ENCODE measurements at regions not wholly inside any gene's neighbourhood (a gene's known extent, or its start where the extent isn't known, plus 50 kb on each side); places are given as distances from the start of the nearest gene placed in this dataset.

DNA sequence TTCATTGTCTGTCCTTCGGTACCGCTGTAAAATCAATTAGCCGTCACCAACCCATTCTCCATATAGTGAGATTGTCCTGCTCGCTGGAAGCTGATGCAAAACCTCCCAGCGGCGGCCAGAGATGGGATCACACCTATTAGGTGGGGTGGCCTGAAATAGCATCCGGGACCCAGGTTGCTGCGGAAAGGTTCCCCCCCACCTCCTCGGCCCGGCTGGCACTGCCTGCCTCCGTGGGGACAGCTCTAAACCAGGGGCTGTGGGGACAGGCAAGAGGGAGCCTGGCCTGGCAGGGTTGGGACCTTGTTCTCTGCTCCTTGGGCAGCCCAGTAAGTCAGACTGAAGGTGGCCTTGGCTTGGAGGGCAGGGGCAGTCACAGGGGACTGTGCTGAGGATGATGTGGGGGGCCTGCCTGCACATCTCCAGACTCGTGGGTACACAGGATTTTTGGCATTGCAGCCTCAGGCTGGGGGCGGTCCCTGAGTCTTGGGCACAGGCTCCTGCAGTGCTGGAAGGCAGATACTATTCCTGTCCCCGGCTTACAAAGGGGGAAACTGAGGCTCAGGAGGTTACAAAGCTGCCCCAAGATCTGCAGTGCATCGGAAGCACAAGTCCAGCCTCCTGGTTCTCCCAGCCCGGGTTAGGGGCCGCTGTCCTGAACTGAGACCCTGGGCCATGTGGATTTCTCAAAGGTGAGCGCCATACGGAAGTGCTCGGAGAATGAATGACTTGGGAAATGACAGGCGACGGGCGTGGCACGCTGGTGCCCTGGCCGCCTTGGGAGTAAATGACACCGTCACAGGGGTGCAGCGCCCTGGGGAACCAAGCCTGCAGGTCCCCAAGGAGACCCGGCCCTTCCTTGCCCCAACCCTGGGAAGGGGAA, 65.6 kb downstream of the UNCX start:
- TF ChIP-seq CTCF (IDR thresholded peaks at IDR 0.05): no peak
- TF ChIP-seq POLR2AphosphoS5 (IDR thresholded peaks at IDR 0.05; ENCODE audit: insufficient read depth in 1 of 2, low read depth in 1 of 2): no peak
- TF ChIP-seq POLR2A (IDR thresholded peaks at IDR 0.05): no peak
- peaks cover 10% of the 10 kb centered on the region for H3K4me1 ChIP-seq
- no peak overlapping the region for H3K27ac ChIP-seq
- H3K4me3 ChIP-seq: no peak overlapping the region
- H3K27me3 ChIP-seq: peaks cover 4% of the 10 kb centered on the region
- H3K36me3 ChIP-seq: no peaks in the 10 kb centered on the region
- no peaks in the 10 kb centered on the region for H3K9me3 ChIP-seq
- no peak for DNase-seq (ENCODE audit: extremely low spot score in 2 of 2)
- intact Hi-C loops (cut with DNase I): no loop called here

GRCh38 chr7:1298931-1299885, 66.5 kb downstream of the UNCX start:
- Histone ChIP-seq H3K36me3 (no peaks in the 10 kb centered on the region), H3K4me1 (peaks cover 10% of the 10 kb centered on the region), H3K9me3 (no peaks in the 10 kb centered on the region), H3K27ac (no peak overlapping the region), H3K27me3 (peaks cover 4% of the 10 kb centered on the region), H3K4me3 (no peak overlapping the region)
- TF ChIP-seq CTCF (IDR thresholded peaks at IDR 0.05): no peak
- no peak for TF ChIP-seq POLR2A (IDR thresholded peaks at IDR 0.05)
- no peak for TF ChIP-seq POLR2AphosphoS5 (IDR thresholded peaks at IDR 0.05; ENCODE audit: insufficient read depth in 1 of 2, low read depth in 1 of 2)
- intact Hi-C loops (cut with DNase I): no loop called here
- no peak for DNase-seq (ENCODE audit: extremely low spot score in 2 of 2)

GRCh38 chr7:1300206-1300605, 67.5 kb downstream of the UNCX start:
- no peak overlapping the region for H3K4me3 ChIP-seq
- peaks cover 10% of the 10 kb centered on the region for H3K4me1 ChIP-seq
- TF ChIP-seq CTCF (IDR thresholded peaks at IDR 0.05): no peak
- TF ChIP-seq POLR2A (IDR thresholded peaks at IDR 0.05): no peak
- no peak for TF ChIP-seq POLR2AphosphoS5 (IDR thresholded peaks at IDR 0.05; ENCODE audit: insufficient read depth in 1 of 2, low read depth in 1 of 2)
- no peaks in the 10 kb centered on the region for H3K36me3 ChIP-seq
- peaks cover 4% of the 10 kb centered on the region for H3K27me3 ChIP-seq
- no peak for DNase-seq (ENCODE audit: extremely low spot score in 2 of 2)
- intact Hi-C loops (cut with DNase I): no loop called here
- H3K9me3 ChIP-seq: no peaks in the 10 kb centered on the region
- H3K27ac ChIP-seq: no peak overlapping the region

DNA sequence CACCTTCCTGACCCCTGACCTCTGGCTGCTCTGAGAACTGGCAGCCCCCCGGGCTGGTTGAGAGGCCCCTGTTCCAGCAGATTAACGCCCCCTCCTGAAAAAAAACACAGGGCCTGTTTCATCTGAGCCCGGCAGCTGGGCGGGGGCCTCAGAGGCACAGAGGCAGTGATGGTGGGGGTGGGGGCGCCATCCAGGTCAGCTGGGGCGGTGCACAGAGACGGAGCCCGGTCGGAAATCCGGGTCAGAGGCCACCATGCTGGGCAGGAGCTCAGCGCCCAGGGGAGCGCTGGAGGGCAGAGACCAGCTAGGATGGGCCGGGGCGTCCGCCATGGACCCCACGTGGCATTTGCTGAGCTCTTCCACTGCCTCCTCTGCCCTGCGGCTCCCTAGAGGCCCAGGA, 68.0 kb downstream of the UNCX start:
- TF ChIP-seq CTCF (IDR thresholded peaks at IDR 0.05) (no peak), POLR2A (IDR thresholded peaks at IDR 0.05) (no peak), POLR2AphosphoS5 (IDR thresholded peaks at IDR 0.05; ENCODE audit: insufficient read depth in 1 of 2, low read depth in 1 of 2) (no peak)
- Histone ChIP-seq H3K9me3 (no peaks in the 10 kb centered on the region), H3K4me3 (no peak overlapping the region), H3K27ac (no peak overlapping the region), H3K4me1 (peaks cover 10% of the 10 kb centered on the region), H3K27me3 (peaks cover 4% of the 10 kb centered on the region), H3K36me3 (no peaks in the 10 kb centered on the region)
- DNase-seq (ENCODE audit: extremely low spot score in 2 of 2): no peak
- intact Hi-C loops (cut with DNase I): no loop called here
